ENCODE measurements at regions not wholly inside any gene's neighbourhood (a gene's known extent, or its start where the extent isn't known, plus 50 kb on each side); places are given as distances from the start of the nearest gene placed in this dataset.

GRCh38 chr5:12985142-12985541 is 959.3 kb downstream of the DNAH5 start:
- TF ChIP-seq POLR2A (IDR thresholded peaks at IDR 0.05) (no peak), POLR2AphosphoS5 (IDR thresholded peaks at IDR 0.05) (no peak)

All from sigmoid colon (tissue), 4 donors.